HepG2 (cell line): ENCODE measurements at regions not wholly inside any gene's neighbourhood (a gene's known extent, or its start where the extent isn't known, plus 50 kb on each side); places are given as distances from the start of the nearest gene placed in this dataset.

Experiments used
- CTCF ChIP-seq: sonication (generic); formaldehyde crosslinking; IDR thresholded peaks from 2 replicates; pipeline ENCODE4 v1.5.0; 2020; ENCODE audit warnings: mild to moderate bottlenecking, missing genetic modification reagents, moderate library complexity
- FOSL2 ChIP-seq: sonication (generic); formaldehyde crosslinking; IDR thresholded peaks from 2 replicates; pipeline ENCODE4 v1.4.0; 2020; ENCODE audit warnings: missing genetic modification reagents
- JUND ChIP-seq: sonication (generic); formaldehyde crosslinking; IDR thresholded peaks from 2 replicates; pipeline ENCODE4 v1.8.0; 2022; ENCODE audit warnings: mild to moderate bottlenecking, missing genetic modification reagents
- PRDM15 ChIP-seq: sonication (generic); formaldehyde crosslinking; IDR thresholded peaks from 2 replicates; pipeline ENCODE4 v1.4.0; 2020; ENCODE audit warnings: missing genetic modification reagents
- RORA ChIP-seq: sonication (generic); formaldehyde crosslinking; IDR thresholded peaks from 2 replicates; pipeline ENCODE4 v1.5.0; 2020; ENCODE audit warnings: mild to moderate bottlenecking, missing genetic modification reagents, moderate library complexity
- TF ChIP-seq, protein P1 (sequence below): sonication (generic); formaldehyde crosslinking; IDR thresholded peaks from 2 replicates; pipeline ENCODE4 v1.5.0; 2020; ENCODE audit warnings: mild to moderate bottlenecking, missing genetic modification reagents, borderline replicate concordance

GRCh38 chr1:78297836-78298235 lies 192.9 kb upstream of the PTGFR start:
- TF ChIP-seq CTCF (CRISPR knock-in tag) (no peak), FOSL2 (CRISPR knock-in tag) (no peak), PRDM15 (CRISPR knock-in tag) (no peak), JUND (CRISPR knock-in tag) (no peak), RORA (no peak)
- TF ChIP-seq, protein P1, sequence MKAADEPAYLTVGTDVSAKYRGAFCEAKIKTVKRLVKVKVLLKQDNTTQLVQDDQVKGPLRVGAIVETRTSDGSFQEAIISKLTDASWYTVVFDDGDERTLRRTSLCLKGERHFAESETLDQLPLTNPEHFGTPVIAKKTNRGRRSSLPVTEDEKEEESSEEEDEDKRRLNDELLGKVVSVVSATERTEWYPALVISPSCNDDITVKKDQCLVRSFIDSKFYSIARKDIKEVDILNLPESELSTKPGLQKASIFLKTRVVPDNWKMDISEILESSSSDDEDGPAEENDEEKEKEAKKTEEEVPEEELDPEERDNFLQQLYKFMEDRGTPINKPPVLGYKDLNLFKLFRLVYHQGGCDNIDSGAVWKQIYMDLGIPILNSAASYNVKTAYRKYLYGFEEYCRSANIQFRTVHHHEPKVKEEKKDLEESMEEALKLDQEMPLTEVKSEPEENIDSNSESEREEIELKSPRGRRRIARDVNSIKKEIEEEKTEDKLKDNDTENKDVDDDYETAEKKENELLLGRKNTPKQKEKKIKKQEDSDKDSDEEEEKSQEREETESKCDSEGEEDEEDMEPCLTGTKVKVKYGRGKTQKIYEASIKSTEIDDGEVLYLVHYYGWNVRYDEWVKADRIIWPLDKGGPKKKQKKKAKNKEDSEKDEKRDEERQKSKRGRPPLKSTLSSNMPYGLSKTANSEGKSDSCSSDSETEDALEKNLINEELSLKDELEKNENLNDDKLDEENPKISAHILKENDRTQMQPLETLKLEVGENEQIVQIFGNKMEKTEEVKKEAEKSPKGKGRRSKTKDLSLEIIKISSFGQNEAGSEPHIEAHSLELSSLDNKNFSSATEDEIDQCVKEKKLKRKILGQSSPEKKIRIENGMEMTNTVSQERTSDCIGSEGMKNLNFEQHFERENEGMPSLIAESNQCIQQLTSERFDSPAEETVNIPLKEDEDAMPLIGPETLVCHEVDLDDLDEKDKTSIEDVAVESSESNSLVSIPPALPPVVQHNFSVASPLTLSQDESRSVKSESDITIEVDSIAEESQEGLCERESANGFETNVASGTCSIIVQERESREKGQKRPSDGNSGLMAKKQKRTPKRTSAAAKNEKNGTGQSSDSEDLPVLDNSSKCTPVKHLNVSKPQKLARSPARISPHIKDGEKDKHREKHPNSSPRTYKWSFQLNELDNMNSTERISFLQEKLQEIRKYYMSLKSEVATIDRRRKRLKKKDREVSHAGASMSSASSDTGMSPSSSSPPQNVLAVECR: no peak
